Prostate gland (tissue), 2 donors: ENCODE measurements at regions not wholly inside any gene's neighbourhood (a gene's known extent, or its start where the extent isn't known, plus 50 kb on each side); places are given as distances from the start of the nearest gene placed in this dataset.
A peak's percentile ranks its signal among the peaks of the same experiment; 100 is the strongest.

Source experiments
- DNase-seq: peaks from one replicate; pipeline ENCODE4 v3.0.0-alpha.2; 2019; ENCODE audit warnings: low spot score
- H3K27ac ChIP-seq, 2 donors: fragments of 200-600 bp; sonication (generic); 2 replicates each; pipeline ENCODE4 v1.5.1; 2017 to 2019
- H3K27me3 ChIP-seq: fragments of 200-600 bp; sonication (generic); replicated peaks from 2 replicates; pipeline ENCODE4 v1.5.1; 2019; ENCODE audit not compliant: insufficient read depth
- H3K36me3 ChIP-seq, 2 donors: fragments of 200-600 bp; sonication (generic); 1 replicate in 1 of 2; 2 replicates in 1 of 2; pipeline versions ENCODE4 v1.5.1 to v1.8.1; 2017 to 2019
- H3K4me1 ChIP-seq: fragments of 200-600 bp; sonication (generic); replicated peaks from 2 replicates; pipeline ENCODE4 v1.5.1; 2019
- H3K4me3 ChIP-seq, 2 donors: fragments of 200-600 bp; sonication (generic); 2 replicates each; pipeline ENCODE4 v1.5.1; 2017 to 2019
- H3K9me3 ChIP-seq: fragments of 200-600 bp; sonication (generic); 2 replicates; pipeline ENCODE4 v1.5.1; 2017
- CTCF ChIP-seq, 4 experiments: fragments of 200-600 bp in 2 of 4; fragments of 450-650 bp in 2 of 4; sonication (generic) in 2 of 4; IDR thresholded peaks; 1 replicate in 3 of 4; 2 replicates in 1 of 4; pipeline ENCODE4 v1.5.1; 2016 to 2019; ENCODE audit warnings: antibody characterized with exemption in 4 of 4, mild to moderate bottlenecking in 2 of 4, moderate library complexity in 2 of 4
- POLR2A ChIP-seq: fragments of 450-650 bp; IDR thresholded peaks from one replicate; pipeline ENCODE4 v1.6.1; 2016; ENCODE audit warnings: antibody characterized with exemption, mild to moderate bottlenecking
- POLR2AphosphoS5 ChIP-seq: sonication (generic); formaldehyde crosslinking; IDR thresholded peaks from one replicate; pipeline ENCODE4 v1.6.1; 2017; ENCODE audit warnings: antibody characterized with exemption
- WGBS: methylation state at CpG from one replicate; pipeline ENCODE4 v1.1.5; 2018; 5-methylcytosine and 5-hydroxymethylcytosine counted together
- intact Hi-C: fragments of 100-400 bp; cut with DNase I; formaldehyde crosslinking; loops from one replicate; pipeline ENCODE4 v1.14.2; 2022

- 77% methylated on average over 3 of the region's 3 CpGs for WGBS
These were observed 246.4 kb downstream of the EMX2 start for GRCh38 chr10:117788911-117789310.

GRCh38 chr10:117790179-117790578 is 247.6 kb downstream of the EMX2 start:
- 54% methylated on average over 4 of the region's 4 CpGs for WGBS
- Histone ChIP-seq H3K4me1 (no peaks in the 10 kb centered on the region), H3K27ac (no peak overlapping the region), H3K36me3 (no peaks in the 10 kb centered on the region), H3K9me3 (no peaks in the 10 kb centered on the region), H3K27me3 (no peaks in the 10 kb centered on the region), H3K4me3 (no peak overlapping the region)
- TF ChIP-seq POLR2AphosphoS5 = no peak
- no peak for TF ChIP-seq CTCF (IDR thresholded peaks at IDR 0.05)
- no peak for DNase-seq
- intact Hi-C loops = no loop called here

More at GRCh38 chr10:117788911-117789310, 246.4 kb downstream of the EMX2 start:
- no peaks in the 10 kb centered on the region for H3K4me1 ChIP-seq
- H3K4me3 ChIP-seq = no peak overlapping the region
- H3K36me3 ChIP-seq = no peaks in the 10 kb centered on the region
- H3K27me3 ChIP-seq = no peaks in the 10 kb centered on the region
- TF ChIP-seq CTCF (IDR thresholded peaks at IDR 0.05) (no peak), POLR2AphosphoS5 (no peak)
- no peaks in the 10 kb centered on the region for H3K9me3 ChIP-seq
- H3K27ac ChIP-seq = no peak overlapping the region
- intact Hi-C loops = no loop called here
- no peak for DNase-seq

- no peak overlapping the region for H3K4me3 ChIP-seq
- no peak overlapping the region for H3K27ac ChIP-seq
- no peak for DNase-seq
- H3K9me3 ChIP-seq = no peaks in the 10 kb centered on the region
- WGBS = 48% methylated on average over 7 of the region's 7 CpGs
- no peak for TF ChIP-seq POLR2AphosphoS5
- no peak for TF ChIP-seq POLR2A
- TF ChIP-seq CTCF (IDR thresholded peaks at IDR 0.05) = no peak
- no peaks in the 10 kb centered on the region for H3K4me1 ChIP-seq
- no peaks in the 10 kb centered on the region for H3K36me3 ChIP-seq
- no peaks in the 10 kb centered on the region for H3K27me3 ChIP-seq
- intact Hi-C loops = no loop called here
These were observed 248.1 kb downstream of the EMX2 start for GRCh38 chr10:117790621-117791020.

GRCh38 chr10:117792214-117792613 is 249.7 kb downstream of the EMX2 start:
- Histone ChIP-seq H3K4me3 (no peak overlapping the region), H3K27me3 (no peaks in the 10 kb centered on the region), H3K27ac (no peak overlapping the region), H3K9me3 (no peaks in the 10 kb centered on the region), H3K36me3 (no peaks in the 10 kb centered on the region), H3K4me1 (peaks cover 4% of the 10 kb centered on the region)
- intact Hi-C loops = no loop called here
- 94% methylated on average over 3 of the region's 3 CpGs for WGBS
- no peak for DNase-seq
- no peak for TF ChIP-seq POLR2AphosphoS5
- TF ChIP-seq CTCF (IDR thresholded peaks at IDR 0.05) = no peak
- TF ChIP-seq POLR2A = no peak

- H3K9me3 ChIP-seq = no peaks in the 10 kb centered on the region
- TF ChIP-seq CTCF (IDR thresholded peaks at IDR 0.05) = no peak
- peak; percentile 79 for TF ChIP-seq POLR2AphosphoS5
- intact Hi-C loops = no loop called here
- no peak overlapping the region for H3K4me3 ChIP-seq
- peak; percentile 29 for DNase-seq
- H3K27me3 ChIP-seq = no peaks in the 10 kb centered on the region
- 11% methylated on average over 11 of the region's 11 CpGs for WGBS
- peaks cover 4% of the 10 kb centered on the region for H3K4me1 ChIP-seq
- no peaks in the 10 kb centered on the region for H3K36me3 ChIP-seq
- peak overlapping the region in 1 of 2 donors; percentile 31 for H3K27ac ChIP-seq
These were observed 250.5 kb downstream of the RAB11FIP2 start for GRCh38 chr10:117796130-117796745.
